Right atrium auricular region (tissue), 2 donors: ENCODE measurements at regions not wholly inside any gene's neighbourhood (a gene's known extent, or its start where the extent isn't known, plus 50 kb on each side); places are given as distances from the start of the nearest gene placed in this dataset.

Experiments used
- DNase-seq: peaks from one replicate; pipeline ENCODE4 v3.0.0-alpha.2; 2019; ENCODE audit warnings: low spot score
- H3K27ac ChIP-seq, 2 donors: fragments of 200-600 bp; sonication (generic); 1 replicate in 1 of 2; 2 replicates in 1 of 2; pipeline ENCODE4 v1.5.1; 2016 to 2019
- H3K27me3 ChIP-seq, 2 donors: fragments of 200-600 bp; sonication (generic); one replicate each; pipeline versions ENCODE4 v1.5.1 to v1.6.0; 2017 to 2019
- H3K36me3 ChIP-seq: fragments of 200-600 bp; sonication (generic); one replicate; pipeline ENCODE4 v1.5.1; 2016
- H3K4me1 ChIP-seq, 2 donors: fragments of 200-600 bp; sonication (generic); one replicate each; pipeline versions ENCODE4 v1.5.1 to v1.6.0; 2017 to 2019
- H3K4me3 ChIP-seq, 2 donors: fragments of 200-600 bp; sonication (generic); 1 replicate in 1 of 2; 2 replicates in 1 of 2; pipeline ENCODE4 v1.5.1; 2017 to 2019; ENCODE audit warnings: mild to moderate bottlenecking in 1 of 2, moderate library complexity in 1 of 2
- H3K9me3 ChIP-seq, 2 donors: fragments of 200-600 bp; sonication (generic); one replicate each; pipeline ENCODE4 v1.5.1; 2019
- TF ChIP-seq, protein P1 (sequence below), 2 donors: fragments of 200-600 bp; sonication (generic); IDR thresholded peaks; one replicate each; pipeline ENCODE4 v1.5.1; 2019; ENCODE audit warnings: antibody characterized with exemption in 2 of 2

DNA sequence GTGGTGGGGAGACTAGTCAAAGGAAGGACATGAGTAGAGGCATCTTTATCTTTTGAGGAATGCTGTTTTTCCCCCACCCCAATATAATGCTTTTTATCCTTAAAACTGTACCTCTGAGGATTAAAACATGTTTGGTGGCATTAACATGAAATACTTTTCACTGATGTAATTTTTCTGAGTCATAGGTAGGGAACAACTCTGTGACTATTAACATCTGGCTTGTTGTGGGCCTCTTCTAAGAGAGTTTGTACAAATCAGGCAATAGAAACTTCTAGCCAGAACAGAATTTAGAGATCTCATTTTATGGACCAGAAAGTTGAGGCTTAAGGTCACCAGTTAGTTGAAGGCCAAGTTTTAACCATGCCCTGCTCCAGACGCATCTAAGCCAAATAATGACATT is 207.6 kb downstream of the SOX3 start:
- no peak overlapping the region for H3K4me3 ChIP-seq
- H3K27ac ChIP-seq, result no peak overlapping the region
- H3K36me3 ChIP-seq, result no peaks in the 10 kb centered on the region
- no peaks in the 10 kb centered on the region for H3K27me3 ChIP-seq
- TF ChIP-seq, protein P1, sequence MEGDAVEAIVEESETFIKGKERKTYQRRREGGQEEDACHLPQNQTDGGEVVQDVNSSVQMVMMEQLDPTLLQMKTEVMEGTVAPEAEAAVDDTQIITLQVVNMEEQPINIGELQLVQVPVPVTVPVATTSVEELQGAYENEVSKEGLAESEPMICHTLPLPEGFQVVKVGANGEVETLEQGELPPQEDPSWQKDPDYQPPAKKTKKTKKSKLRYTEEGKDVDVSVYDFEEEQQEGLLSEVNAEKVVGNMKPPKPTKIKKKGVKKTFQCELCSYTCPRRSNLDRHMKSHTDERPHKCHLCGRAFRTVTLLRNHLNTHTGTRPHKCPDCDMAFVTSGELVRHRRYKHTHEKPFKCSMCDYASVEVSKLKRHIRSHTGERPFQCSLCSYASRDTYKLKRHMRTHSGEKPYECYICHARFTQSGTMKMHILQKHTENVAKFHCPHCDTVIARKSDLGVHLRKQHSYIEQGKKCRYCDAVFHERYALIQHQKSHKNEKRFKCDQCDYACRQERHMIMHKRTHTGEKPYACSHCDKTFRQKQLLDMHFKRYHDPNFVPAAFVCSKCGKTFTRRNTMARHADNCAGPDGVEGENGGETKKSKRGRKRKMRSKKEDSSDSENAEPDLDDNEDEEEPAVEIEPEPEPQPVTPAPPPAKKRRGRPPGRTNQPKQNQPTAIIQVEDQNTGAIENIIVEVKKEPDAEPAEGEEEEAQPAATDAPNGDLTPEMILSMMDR (IDR thresholded peaks at IDR 0.05), result no peak
- H3K9me3 ChIP-seq, result no peaks in the 10 kb centered on the region
- H3K4me1 ChIP-seq, result no peaks in the 10 kb centered on the region
- DNase-seq, result no peak

DNA sequence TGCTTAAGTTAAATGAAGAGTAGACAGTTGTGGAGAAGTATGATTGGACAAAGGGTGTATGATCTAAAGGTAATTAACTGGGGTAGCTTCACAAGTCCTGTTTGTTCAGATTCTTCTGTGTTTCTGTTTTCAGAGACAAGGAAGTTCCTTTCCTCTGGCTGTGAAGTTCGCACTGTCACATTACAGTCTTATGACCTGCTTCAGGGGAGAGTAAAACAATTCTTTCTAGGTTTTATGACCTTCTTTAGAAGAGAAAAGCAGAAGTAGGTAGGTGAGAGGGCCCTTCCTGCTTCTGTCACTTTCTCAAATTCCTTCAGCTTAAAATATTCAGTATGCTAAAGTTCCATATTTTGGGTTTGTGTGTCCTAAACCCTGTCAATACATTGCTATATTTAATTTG is 211.9 kb downstream of the SOX3 start:
- no peaks in the 10 kb centered on the region for H3K27me3 ChIP-seq
- H3K27ac ChIP-seq, result no peak overlapping the region
- no peak overlapping the region for H3K4me3 ChIP-seq
- TF ChIP-seq, protein P1 (IDR thresholded peaks at IDR 0.05), result no peak
- no peak for DNase-seq
- H3K36me3 ChIP-seq, result no peaks in the 10 kb centered on the region
- no peaks in the 10 kb centered on the region for H3K9me3 ChIP-seq
- no peaks in the 10 kb centered on the region for H3K4me1 ChIP-seq

DNA sequence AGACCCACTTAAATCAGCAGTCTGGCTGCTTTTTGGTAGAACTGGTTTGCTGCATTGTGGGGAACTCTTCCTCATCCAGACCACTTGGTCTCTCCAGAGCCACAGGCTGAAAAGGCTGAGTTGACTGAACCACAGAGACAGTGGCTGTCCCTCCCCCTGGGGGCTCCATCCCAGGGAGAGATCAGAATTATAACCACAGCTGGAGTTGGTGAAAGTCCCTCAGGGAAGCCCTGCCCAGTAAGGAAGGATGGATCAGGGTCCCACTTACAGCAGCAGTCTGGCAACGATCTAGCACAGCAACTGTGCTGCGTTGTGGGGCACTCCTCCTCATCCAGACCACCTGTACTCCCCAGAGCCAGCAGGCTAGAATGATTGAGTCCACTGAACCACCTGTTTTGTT is 212.7 kb downstream of the SOX3 start:
- TF ChIP-seq, protein P1 (IDR thresholded peaks at IDR 0.05), result no peak
- Histone ChIP-seq H3K4me3 (no peak overlapping the region), H3K36me3 (no peaks in the 10 kb centered on the region), H3K9me3 (no peaks in the 10 kb centered on the region), H3K27me3 (no peaks in the 10 kb centered on the region), H3K4me1 (no peaks in the 10 kb centered on the region), H3K27ac (no peak overlapping the region)
- DNase-seq, result no peak

DNA sequence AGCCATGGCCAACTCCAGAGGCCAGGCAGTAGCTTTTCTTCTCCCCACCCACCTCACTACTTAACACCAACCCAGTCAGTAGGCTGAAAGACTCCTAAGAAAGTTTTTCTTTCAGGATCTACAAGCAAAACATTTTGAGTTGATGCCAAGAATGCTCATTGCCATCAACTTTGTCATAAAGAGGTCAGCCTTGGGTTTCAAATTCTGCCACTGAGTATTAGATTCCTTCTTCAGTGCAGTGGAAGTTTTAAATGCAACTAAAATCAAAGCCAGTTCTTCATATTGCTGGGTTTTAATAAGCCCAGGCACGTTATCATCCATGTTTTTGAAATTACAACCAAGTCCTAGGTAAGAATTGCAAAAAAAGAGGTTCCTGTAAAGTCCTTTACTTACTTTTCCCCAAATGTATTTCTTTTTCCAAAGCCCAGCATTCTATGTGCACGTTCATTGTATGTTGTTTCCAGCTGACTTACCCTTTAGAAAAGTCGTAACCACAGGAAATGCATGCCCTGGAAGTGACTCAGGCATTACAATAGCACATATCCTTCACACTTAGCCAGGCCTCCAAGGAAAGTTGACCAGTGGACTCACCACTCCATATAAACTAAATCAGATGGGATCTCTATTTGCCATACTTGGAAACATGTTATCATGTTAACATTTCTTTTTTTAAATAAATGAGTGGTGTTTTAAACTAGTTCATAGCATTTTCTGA is 229.9 kb downstream of the SOX3 start:
- no peak overlapping the region for H3K4me3 ChIP-seq
- H3K36me3 ChIP-seq, result no peaks in the 10 kb centered on the region
- no peaks in the 10 kb centered on the region for H3K27me3 ChIP-seq
- TF ChIP-seq, protein P1 (IDR thresholded peaks at IDR 0.05), result no peak
- no peaks in the 10 kb centered on the region for H3K4me1 ChIP-seq
- H3K27ac ChIP-seq, result no peak overlapping the region
- DNase-seq, result no peak
- peaks cover 0 to 3% of the 10 kb centered on the region in 2 donors for H3K9me3 ChIP-seq

DNA sequence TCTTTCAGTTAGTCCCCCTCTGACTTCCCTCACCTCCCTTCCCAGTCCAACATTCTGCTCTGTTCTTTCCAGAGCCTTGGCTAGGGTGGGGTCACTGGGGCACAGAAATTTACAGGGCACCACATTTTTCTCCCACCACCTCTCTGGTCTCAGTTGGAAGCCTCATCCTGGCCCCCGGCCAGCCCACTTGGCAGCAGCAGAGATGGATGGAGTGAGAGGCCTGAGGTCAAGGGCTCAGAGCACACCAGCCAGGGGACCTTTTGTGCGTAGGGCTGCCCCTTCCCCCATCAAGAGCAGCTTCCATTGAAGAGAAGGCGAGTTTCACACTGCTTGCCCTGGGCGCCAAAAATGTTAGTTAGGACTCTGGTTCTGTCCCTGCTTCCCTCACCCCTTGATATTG is 230.9 kb downstream of the SOX3 start:
- Histone ChIP-seq H3K4me3 (no peak overlapping the region), H3K27ac (no peak overlapping the region), H3K4me1 (no peaks in the 10 kb centered on the region), H3K36me3 (no peaks in the 10 kb centered on the region), H3K27me3 (no peaks in the 10 kb centered on the region), H3K9me3 (peaks cover 0 to 3% of the 10 kb centered on the region in 2 donors)
- no peak for DNase-seq
- TF ChIP-seq, protein P1 (IDR thresholded peaks at IDR 0.05), result no peak

DNA sequence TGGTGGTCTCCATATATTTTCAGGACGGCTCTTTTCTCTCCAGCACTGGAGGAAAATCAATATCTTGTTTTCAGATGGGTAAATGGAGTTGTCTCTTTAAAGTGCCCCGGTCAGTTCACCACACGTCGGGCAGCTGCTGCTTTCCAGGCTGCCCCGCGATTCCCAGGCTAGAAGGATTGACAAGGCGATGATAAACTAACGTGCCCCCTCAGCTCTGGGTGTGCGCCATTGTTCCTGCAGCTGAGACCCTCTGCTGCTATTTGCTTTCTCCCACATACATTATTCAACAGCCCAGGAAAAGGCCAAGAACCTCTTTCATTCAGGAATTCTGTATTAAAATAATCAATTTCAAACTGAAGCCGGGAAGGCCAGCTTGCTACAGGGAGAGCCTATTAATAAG is 254.5 kb downstream of the SOX3 start:
- H3K9me3 ChIP-seq, result no peaks in the 10 kb centered on the region
- no peaks in the 10 kb centered on the region for H3K27me3 ChIP-seq
- H3K27ac ChIP-seq, result no peak overlapping the region
- no peaks in the 10 kb centered on the region for H3K4me1 ChIP-seq
- H3K4me3 ChIP-seq, result no peak overlapping the region
- TF ChIP-seq, protein P1 (IDR thresholded peaks at IDR 0.05), result no peak
- H3K36me3 ChIP-seq, result no peaks in the 10 kb centered on the region
- no peak for DNase-seq
